Stimulated activated CD4-positive, alpha-beta T cell treated with anti-CD3 and anti-CD28 coated beads, Interleukin-12 subunit alpha, Interleukin-12 subunit beta, amount 100 ng/mL, for 48 hours (primary cell): ENCODE measurements at regions not wholly inside any gene's neighbourhood (a gene's known extent, or its start where the extent isn't known, plus 50 kb on each side); places are given as distances from the start of the nearest gene placed in this dataset.
"Not testable (repeated sequence)": the region's sequence is repeated elsewhere in the genome, so short reads cannot be mapped to it uniquely, and the experiment has no call there.

Experiments
- DNase-seq, 3 donors: peaks; one replicate each; pipeline ENCODE4 v3.0.0-alpha.2; 2020; ENCODE audit warnings: low read depth in 2 of 3, low spot score in 1 of 3

DNA sequence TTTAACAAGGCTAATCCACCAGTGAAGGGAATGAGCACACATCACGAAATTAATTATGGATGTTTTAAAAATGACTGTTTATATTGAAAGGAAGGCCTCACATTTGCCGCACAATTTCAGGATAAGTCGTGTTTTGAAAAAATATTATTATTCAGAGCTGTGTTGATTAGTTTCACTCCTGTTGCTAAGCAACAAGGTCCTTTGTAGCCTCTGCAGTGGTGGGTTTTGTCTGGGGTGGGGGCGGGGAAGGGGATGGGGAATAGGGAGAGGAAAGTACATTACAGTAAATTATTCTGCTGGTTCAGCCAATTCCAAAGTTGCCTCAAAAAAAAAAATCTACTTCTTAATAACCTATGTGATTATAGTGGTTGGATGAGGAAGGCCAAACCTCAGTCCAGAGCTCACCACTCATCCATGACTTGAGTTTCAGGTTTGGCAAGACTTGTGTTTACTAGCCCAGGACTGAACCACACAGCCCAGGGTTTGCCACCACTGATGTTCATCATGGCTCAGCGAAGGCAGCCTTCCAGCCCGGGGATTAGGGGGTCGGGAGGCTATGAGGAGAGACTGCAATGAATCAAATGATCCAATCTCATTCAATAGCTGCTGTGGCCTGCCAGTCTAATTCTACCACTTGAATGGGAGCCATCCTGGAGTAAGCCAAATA lies 162.5 kb upstream of the ATP6AP2 start:
- DNase-seq, result no peak

DNA sequence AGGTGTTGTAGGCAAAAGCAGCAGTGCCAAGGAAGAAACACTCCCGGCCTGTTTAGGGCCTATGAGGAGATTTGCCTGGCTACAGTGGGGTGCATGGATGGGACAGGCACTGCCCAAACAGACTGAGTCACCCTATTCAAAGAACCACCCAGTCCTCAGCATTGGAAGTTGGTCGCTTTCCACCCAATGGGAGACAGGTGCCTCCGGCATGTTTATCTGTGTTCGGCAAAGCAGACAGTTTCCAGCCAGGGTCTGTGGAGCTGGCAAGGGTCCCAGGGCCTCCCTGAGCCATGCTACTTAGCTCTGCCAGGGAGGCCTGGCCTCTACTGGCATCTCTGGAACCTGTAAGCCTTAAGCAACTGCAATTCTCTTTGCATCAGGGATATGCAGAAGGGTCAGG lies 165.1 kb upstream of the ATP6AP2 start:
- no peak for DNase-seq

DNA sequence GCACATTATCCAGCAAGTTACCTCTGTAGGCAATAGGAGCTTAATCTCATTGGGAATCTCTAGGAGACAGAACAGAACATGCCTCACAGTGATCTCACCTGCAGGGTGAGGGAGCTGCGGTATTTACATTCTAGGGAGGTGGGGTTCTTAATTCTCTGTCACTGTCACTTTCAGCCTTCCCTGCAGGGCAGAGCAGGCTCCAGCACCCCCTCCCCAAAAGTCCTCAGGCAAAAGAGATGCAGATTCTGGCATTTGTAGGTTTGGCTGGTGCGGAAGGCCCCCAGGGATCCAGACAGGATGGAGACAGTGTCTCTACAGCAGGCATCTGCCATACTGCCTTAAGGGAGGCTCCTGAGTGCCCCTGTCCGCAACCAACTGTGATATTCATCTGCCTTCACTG lies 166.4 kb upstream of the ATP6AP2 start:
- DNase-seq, result no peak

DNA sequence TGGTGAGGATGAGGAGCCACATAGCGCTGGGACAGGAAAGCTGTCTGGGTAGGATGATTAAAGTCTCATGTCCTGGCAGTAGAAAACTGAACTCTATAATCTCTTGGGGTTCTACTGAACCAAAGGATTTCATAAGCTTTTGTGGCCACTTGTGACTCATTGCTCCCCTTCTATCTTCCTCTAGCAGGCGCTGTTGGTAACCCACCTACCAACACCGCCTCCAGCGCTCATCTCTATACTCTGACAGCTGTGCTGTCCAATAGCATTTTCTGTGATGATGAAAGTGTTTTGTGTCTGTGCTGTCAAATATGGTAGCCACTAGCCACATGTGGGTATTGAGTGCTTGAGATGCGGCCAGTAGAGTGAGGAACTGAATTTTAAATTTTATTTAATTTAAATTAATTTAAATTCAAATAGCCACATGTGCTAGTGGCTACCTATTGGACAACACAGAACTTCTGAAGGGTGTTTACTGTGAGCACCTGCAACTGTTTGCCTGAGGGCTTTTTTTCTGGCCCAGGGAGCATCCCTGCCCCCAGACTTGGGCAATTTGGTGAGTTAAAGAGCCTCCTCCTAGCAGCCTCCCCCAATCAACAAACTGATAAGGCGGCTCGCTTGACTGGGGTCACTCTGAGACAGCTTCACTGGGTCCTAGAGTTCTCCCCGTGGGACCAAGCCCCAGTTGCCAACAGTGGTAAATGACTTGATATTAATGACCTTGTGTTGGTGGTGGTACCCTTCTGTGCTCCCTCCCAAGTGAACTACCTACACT lies 169.2 kb upstream of the ATP6AP2 start:
- DNase-seq, result no peak

DNA sequence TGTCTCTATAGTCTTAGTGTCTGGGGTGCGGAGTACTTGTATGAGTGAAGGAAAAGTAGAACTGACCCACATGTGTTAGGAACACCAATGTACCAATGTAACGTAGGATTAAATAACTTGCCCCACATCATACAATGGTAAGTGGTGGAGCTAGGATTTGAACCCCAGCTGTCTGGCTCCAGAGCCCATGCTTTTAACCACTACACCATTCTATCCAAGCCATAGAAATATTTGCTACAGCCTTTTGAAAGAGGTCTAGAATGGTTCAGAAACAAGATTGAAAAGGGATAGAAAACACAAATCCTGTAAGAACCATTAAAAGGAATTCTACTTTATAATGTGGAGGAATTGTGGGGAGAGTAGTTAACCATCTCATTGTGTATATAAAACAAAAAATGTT lies 169.9 kb upstream of the ATP6AP2 start:
- DNase-seq, result no peak

DNA sequence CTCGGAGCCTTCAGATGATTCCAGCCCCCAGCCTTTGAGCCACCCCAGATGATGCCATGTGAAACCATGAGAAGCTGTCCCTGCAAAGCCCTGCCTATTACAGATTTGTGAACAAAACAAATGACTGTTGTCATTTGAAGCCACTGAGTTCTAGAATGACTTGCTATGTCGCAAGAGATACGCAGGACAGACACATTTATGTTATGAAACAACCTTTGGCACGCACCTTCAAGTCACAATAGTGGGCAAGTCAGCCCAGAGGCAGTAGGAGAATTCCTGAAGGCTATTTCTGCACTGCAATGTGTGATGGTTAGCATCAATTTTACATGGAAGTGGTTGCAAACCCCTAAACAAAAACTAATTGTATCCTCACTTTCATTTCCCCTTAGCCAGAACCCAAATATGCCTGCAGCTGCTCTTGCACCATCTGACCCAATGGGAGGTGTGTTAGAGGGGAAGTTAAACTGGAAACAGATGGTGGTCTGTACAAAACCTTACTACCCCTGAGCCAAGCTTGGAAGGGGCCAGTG lies 174.4 kb upstream of the ATP6AP2 start:
- DNase-seq, result no peak

DNA sequence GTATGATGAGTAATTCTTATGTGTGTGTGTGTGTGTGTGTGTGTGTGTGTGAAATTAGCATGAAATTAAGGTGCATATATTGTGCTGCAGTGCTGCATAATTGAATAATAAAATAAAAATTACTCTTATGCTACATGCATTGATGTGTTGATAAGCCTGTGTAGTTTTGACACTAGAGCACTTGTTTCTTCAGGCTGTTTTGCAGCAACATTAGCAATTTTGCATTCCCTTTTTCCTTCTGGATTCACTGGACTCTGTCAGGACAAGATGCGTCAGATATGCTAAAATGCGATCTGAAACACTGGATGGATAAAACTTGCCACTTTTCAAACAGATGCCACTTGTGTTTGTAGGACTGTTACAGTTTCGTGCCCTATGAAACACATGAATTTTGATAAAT lies 175.4 kb upstream of the ATP6AP2 start:
- no peak for DNase-seq

DNA sequence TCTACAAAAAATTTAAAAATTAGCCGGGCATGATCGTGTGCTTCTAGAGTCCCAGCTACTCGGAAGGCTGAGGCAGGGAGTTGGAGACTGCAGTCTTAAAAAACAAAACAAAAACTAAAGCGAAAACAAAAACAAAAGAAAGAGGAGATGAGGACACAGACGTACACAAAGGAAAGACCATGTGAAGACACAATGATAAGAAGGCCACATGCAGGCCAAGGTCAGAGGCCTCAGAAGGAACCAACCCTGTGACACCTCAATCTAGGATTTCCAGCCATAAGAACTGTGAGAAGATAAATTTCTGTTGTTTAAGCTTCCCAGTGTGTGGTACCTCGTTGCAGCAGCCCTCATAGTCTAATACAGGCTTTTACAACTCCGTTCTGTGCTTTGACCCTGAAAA lies 177.0 kb upstream of the ATP6AP2 start:
- DNase-seq, result no peak

DNA sequence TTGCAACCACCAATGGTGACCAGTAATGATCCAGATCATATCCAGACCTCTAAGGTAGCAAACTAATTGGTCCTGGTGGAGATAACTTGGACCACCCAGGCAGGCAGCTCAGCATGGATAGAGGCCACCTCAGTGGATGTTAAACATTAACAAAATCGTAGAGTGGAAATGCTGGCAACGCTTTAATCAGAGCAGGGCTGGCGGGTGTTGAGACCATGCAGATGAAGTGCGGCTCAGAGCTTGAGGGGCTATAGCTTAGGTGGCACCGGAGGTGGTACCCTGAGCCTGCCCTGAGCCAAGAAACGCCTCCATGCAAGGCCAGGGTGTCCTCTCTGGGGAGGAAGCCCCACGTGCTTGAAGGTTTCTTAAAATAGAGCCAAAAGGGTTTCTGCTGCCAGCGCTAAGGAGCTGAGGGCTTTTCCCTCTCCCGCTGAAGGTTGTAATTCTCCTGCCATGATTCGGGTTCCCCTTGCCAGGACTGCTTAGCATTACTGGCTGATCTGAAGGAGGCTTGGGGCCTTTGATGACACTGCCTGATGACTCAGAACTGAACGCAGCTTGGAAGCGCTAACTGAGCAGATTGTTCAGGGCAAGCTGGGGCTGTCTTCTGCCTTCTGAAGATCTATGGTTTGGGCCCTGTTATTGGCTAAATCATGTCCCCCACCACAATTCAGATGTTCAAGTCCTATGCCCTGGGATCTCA lies 177.8 kb upstream of the ATP6AP2 start:
- DNase-seq, result no peak

DNA sequence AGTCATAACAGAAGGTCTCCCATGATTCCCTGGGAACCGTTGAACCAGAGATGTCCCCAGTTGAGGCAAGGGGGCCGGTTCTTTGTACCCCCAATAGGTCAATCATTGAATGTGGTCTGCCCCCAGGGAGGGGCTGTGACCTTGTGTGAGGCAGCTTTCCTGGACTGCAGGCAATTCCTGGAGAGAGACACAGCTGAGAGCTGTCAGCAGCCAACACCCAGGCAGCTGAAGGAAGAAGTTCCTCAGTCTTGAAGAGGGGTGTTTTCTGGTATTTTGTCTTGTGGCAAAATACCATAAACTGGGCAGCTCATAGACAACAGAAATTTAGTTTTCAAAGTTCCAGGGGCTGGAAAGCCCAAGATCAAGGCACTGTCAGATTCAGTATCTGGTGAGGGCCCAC lies 185.7 kb upstream of the ATP6AP2 start:
- DNase-seq, result no peak

DNA sequence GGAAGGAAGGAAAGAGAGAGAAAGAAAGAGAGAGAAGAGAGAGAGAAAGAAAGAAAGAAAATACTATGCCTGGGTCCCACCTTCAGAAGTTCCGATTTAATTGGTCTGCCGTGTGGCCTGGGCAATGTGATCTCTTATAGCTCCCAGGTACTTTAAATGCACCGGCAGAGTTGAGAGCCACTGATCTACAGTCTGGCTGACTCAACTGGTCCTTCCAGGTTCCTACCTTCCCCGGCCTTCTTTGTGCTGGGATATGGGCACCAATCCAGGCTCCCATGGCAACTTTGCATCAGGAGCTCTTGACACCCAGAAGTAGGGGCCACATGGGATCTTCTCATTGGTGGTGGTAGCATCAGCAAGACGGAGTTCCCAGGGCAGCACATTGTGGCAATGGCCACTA lies 186.5 kb upstream of the ATP6AP2 start:
- no peak for DNase-seq

DNA sequence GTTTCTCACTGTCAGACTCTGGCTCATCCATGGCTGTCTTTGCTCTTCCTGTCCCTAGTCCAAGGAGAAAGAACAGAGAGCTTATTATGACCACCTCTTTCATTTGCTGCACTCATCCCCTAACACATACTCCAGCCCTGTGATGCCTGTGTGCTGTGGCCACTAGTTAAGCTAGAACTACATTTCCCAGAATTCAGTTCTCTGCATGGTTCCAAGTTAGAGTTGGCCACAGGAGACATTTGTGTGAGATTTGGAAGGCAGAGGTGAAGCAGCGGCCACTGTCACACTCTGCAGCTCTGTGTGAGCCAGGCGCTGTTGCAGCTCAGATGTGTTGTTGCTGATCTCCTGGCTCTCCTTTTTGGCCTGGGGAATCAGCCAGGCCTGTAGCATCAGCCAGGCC lies 188.2 kb upstream of the ATP6AP2 start:
- DNase-seq, result no peak

DNA sequence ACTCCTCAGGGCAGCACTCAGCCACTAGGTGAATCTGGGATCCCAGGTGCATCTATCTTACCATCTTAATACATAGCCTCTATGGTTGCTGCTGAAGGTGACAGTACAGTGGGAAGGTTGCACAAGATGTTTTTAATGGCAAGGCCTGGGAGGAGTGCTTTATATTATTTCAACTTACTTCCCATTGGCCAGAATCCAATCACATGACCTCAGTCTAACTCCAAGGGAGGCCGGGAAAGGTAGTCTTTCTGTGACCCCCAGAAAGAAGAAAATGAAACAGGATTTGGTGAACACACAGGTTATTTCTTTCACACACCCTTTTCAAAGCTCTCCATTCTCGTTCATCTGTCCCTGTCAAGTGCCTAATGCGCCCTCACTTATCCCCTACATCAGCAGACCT lies 189.1 kb upstream of the ATP6AP2 start:
- no peak for DNase-seq

DNA sequence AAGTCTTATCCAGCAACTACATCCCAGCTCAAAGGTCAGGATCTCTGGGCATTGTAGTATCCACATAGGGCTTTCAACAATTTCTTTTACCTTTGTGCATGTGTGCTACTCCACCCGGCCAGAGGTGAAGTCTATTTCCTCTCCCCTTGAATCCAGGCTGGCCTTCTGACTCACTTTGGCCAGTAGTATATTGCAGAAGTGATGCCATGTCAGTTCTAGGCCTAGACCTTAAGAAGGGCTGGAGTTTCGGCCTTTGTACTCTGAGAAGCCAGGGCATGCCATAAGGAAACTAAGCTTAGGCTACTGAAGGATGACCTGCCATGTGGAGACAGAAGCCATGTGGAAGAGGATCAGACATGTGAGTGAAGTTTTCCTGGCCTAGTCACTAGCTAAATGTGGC lies 191.2 kb upstream of the ATP6AP2 start:
- no peak for DNase-seq

DNA sequence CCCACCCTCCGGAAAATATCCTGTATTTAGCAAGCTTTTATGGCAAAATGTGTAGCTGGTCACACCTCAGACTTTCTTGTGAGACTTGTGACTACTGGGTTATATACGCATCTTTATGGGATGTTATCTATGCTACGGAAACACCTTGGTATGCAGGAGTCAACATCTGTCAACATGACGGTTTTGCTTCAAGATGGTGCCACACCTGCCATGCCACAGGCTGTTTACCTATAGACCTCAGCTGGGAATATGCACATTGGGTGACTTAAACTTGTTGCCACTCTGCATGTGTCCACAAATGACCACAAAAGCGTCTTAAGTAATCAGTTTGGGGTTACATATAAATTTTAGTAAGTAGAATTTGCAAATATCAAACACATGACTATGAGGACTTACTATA lies 192.3 kb upstream of the ATP6AP2 start:
- DNase-seq, result no peak

DNA sequence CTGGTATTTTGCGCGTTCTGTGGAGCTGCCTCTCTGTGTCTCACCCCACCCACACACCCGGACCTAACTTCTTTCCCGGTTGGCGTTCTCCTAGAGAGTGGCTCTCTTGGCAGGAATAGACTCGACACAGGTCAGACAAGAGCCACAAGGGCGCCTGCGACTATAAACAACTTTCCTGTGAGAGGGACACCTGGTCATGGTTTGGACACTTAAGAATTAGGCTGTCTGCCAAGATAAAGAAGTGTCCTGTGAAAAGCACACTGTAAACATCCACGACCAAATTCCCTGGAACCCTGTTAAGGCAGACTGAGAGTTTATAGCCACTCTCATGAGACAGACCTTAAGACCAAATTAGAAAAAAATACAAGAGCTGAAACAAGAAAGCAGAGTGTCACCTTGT lies 192.9 kb upstream of the ATP6AP2 start:
- DNase-seq, result not testable (repeated sequence)

DNA sequence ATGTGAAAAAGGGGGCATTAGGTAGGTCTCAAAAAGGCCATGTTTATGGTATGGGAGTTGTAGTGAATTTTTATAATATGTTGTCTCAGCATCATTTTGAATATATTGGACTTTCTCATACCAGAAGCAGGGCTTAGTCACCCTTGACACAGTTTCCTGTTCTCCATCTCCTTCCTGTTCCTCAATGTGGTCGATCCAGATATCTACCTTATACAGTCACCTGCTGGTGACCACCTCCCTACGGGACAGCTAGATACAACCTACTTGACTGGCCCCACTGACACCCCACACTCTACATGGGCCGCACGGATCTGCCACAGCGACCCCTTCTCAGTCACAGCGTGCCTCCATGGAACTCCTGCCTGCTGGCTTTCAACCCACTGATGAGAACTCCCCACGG lies 193.5 kb upstream of the ATP6AP2 start:
- not testable (repeated sequence) for DNase-seq

DNA sequence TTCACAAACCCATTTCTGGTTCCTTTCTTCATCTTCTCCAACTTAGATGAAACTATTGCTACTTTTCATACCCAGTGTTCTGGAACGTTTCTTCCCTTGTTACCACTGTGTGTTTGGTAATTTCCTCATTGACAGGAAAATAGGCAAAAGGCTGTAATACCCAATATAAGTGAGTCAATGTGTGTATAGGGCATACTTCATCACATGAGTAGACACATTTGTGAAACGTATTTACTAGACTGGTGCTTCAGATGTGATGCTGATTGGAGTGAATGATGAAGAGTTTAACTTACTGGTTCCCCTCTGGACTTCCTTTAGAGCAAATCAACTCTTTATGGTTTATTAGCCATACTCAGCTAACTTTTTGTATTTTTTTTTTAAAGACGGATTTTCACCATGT lies 195.1 kb upstream of the ATP6AP2 start:
- no peak for DNase-seq

DNA sequence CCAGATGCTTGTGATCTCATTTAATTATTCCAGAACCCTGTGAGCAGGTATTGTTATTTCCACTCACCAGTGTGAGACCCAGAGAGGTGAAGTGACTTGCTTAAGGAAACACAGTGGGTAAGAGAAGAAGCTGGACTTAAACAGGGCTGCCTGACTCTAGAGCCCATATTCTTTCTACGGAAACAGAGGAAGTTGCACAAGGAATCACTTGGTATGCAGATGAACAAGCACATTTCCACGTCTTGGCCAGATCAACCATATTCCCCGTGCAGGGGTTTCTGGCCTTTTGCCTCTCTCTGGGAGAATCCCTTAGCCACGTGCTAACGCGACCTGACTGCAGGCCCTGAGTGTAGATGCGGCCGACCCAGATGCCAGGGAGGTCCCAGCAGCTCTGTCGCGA lies 195.5 kb upstream of the ATP6AP2 start:
- no peak for DNase-seq

DNA sequence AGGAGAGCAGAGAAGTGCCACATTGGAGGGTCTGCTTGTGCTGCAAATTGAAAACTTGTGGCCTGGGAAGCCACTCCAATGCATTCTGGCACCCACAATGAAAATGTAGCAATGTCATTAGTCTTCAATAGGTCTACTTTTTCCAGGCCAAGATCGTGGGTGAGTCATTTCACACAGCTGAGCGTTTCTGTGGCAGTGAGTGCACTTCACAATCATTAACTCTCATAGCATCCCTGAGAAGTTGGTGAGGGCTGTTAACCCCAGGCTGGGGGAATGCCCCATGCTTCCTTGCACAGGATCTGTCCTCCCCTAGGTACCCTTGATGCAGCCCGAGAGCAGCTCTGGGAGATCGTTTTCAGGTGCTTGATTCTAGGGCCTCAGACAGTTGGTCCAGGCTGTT lies 196.8 kb upstream of the ATP6AP2 start:
- DNase-seq, result no peak

DNA sequence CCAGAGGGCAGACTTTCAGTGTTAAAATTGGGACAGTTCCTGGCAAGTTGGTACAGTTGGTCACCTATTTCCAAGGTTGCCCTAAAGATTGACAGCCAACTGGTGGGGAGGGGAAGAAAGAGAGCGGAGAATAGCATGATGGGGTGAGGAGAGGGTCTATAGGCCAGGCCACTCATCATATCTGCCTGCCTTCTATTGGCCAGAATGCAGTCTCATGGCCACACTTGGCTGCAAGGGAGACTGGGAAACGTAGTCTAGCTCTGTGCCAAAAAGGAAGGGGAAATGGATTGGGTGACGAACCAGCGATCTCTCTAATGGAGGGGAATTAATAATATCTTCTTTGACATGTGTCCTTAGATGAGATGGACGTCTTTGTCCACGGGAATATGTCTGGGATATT lies 197.4 kb upstream of the ATP6AP2 start:
- DNase-seq, result no peak
